ENCODE measurements at regions not wholly inside any gene's neighbourhood (a gene's known extent, or its start where the extent isn't known, plus 50 kb on each side); places are given as distances from the start of the nearest gene placed in this dataset.
A peak's percentile ranks its signal among the peaks of the same experiment; 100 is the strongest.

GRCh38 chr7:123351516-123352505 is 152.0 kb upstream of the SLC13A1 start:
- no peak overlapping the region for H3K4me3 ChIP-seq (ENCODE audit: low read depth, low read length)
- TF ChIP-seq CTCF (IDR thresholded peaks at IDR 0.05; ENCODE audit: low read depth, low read length) = no peak
- H3K27me3 ChIP-seq (ENCODE audit: insufficient read depth, low read depth, severe bottlenecking) = no peaks in the 10 kb centered on the region
- no peaks in the 10 kb centered on the region for H3K36me3 ChIP-seq
- no peaks in the 10 kb centered on the region for H3K9me3 ChIP-seq (ENCODE audit: severe bottlenecking)
- peak; percentile 13 for DNase-seq
- peak overlapping the region; percentile 66 for H3K27ac ChIP-seq

GRCh38 chr7:123351027-123351426 is 151.3 kb upstream of the SLC13A1 start:
- Histone ChIP-seq H3K9me3 (ENCODE audit: severe bottlenecking) (no peaks in the 10 kb centered on the region), H3K27ac (no peak overlapping the region), H3K36me3 (no peaks in the 10 kb centered on the region), H3K27me3 (ENCODE audit: insufficient read depth, low read depth, severe bottlenecking) (no peaks in the 10 kb centered on the region), H3K4me3 (ENCODE audit: low read depth, low read length) (no peak overlapping the region)
- TF ChIP-seq CTCF (IDR thresholded peaks at IDR 0.05; ENCODE audit: low read depth, low read length) = no peak
- DNase-seq = no peak

DNA sequence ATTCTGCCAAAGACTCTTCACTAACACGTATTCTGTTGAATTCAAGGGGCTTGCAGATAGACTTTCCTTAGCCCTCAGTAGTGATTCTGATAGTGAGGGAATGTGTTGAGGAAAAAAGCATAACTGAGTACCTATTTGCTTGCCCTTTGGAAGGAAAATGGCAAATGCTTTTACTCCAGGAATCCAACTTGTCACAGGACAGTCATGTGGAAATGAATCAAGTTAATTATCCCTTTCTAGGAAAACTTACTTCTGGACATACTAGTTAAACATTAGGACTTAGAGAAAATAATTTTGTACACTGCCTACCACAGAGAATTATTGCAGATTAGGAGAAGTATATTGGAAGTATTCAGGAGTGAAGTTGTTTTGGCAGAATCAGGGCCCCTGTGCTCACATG is 148.9 kb upstream of the SLC13A1 start:
- Histone ChIP-seq H3K27me3 (ENCODE audit: insufficient read depth, low read depth, severe bottlenecking) (no peaks in the 10 kb centered on the region), H3K9me3 (ENCODE audit: severe bottlenecking) (no peaks in the 10 kb centered on the region)
- TF ChIP-seq CTCF (IDR thresholded peaks at IDR 0.05; ENCODE audit: low read depth, low read length) = no peak

DNA sequence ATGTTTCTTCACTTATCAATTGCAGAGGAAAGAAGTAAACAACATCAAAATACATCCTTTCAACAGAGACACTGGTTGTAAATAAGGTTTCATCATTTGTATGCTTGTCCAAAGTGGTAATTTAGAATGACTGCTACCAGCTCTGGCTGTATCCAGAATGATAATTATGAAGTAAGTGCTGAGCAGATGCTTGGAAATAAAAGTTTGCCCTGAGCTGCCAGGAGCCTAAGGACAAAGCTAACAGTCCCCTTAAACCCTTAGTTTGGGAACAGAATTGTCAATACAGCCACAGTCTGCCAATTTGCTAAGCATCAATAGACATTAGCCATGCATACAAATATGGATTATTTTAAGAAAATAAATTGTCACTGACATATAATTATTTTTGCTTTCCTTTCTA is 147.0 kb upstream of the SLC13A1 start:
- TF ChIP-seq CTCF (IDR thresholded peaks at IDR 0.05; ENCODE audit: low read depth, low read length) = no peak

More for the DNA sequence above, 148.9 kb upstream of the SLC13A1 start:
- Histone ChIP-seq H3K4me3 (ENCODE audit: low read depth, low read length) (no peak overlapping the region), H3K36me3 (no peaks in the 10 kb centered on the region), H3K27ac (no peak overlapping the region)
- DNase-seq = no peak

DNA sequence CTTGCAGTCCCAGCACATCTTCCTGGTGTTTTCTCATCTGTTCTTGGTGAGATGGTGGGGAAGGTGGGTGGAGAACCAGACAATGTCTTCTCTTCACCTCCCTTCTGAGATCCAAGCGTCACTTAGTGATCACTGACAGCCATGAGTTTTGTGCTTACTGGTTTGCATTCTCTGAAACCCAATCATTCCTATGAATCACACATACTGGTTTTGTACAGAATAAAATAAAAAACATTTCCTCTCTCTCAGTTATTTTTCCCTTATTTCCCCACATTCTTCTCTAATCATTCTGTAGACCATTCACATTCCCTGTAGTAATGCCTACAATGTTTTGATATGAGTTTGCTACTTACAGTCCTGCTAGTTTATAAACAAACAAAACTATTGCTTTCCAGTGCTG is 143.8 kb upstream of the SLC13A1 start:
- H3K4me3 ChIP-seq (ENCODE audit: low read depth, low read length) = no peak overlapping the region
- no peak for DNase-seq
- H3K27me3 ChIP-seq (ENCODE audit: insufficient read depth, low read depth, severe bottlenecking) = no peaks in the 10 kb centered on the region
- no peak for TF ChIP-seq CTCF (IDR thresholded peaks at IDR 0.05; ENCODE audit: low read depth, low read length)
- H3K9me3 ChIP-seq (ENCODE audit: severe bottlenecking) = peaks cover 3% of the 10 kb centered on the region
- no peaks in the 10 kb centered on the region for H3K36me3 ChIP-seq
- no peak overlapping the region for H3K27ac ChIP-seq

More for the DNA sequence above, 147.0 kb upstream of the SLC13A1 start:
- Histone ChIP-seq H3K9me3 (ENCODE audit: severe bottlenecking) (no peaks in the 10 kb centered on the region), H3K27me3 (ENCODE audit: insufficient read depth, low read depth, severe bottlenecking) (no peaks in the 10 kb centered on the region), H3K27ac (no peak overlapping the region), H3K36me3 (no peaks in the 10 kb centered on the region), H3K4me3 (ENCODE audit: low read depth, low read length) (no peak overlapping the region)
- DNase-seq = no peak
